ENCODE measurements at regions not wholly inside any gene's neighbourhood (a gene's known extent, or its start where the extent isn't known, plus 50 kb on each side); places are given as distances from the start of the nearest gene placed in this dataset.

DNA sequence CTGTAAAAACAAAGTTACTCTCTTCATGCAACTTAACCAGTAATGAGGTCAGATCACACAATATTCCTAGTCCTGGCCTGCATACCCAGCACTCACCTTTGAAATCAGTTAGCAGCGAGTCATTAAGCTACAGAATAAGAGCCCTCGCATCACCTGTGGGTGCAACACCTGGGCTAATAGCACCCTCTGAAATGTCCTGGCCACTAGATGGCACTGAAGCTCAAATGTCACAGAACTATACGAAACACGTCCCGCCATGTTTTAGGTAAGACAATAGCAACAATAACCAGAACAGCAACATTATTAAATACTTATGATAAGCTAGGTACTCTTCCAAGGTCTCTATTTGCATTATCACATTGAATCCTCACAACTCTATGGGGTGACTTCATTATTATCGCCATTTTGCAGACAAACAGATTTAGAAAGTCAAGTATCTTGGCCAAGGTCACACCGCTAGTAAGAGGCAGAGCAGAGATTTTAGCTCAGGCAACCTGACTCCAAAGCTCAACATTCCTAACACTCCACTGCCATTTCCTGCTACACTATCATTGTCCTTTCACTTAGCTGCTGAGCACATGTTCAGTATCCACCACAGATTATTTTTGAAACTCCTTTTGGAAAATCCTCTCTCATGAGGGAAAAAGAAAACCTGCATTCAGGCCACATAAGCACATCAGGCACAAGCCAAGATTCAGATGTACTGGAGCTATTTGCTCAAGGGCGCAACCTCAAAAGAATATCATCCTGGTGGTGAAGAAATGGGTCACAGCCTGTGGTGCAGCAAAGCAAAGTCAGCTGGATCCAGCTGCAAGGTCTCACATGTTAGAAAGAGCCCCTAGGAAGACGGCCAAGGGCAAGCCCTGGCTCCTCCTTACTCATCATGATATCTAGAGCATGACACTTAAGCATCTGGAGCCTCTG is 59.5 kb upstream of the KDR start:
- H3K4me3 ChIP-seq (ENCODE audit: low read depth, low read length) = no peak overlapping the region
- peak; percentile 67 for DNase-seq (ENCODE audit: low read depth, low spot score)
- TF ChIP-seq, protein P1, sequence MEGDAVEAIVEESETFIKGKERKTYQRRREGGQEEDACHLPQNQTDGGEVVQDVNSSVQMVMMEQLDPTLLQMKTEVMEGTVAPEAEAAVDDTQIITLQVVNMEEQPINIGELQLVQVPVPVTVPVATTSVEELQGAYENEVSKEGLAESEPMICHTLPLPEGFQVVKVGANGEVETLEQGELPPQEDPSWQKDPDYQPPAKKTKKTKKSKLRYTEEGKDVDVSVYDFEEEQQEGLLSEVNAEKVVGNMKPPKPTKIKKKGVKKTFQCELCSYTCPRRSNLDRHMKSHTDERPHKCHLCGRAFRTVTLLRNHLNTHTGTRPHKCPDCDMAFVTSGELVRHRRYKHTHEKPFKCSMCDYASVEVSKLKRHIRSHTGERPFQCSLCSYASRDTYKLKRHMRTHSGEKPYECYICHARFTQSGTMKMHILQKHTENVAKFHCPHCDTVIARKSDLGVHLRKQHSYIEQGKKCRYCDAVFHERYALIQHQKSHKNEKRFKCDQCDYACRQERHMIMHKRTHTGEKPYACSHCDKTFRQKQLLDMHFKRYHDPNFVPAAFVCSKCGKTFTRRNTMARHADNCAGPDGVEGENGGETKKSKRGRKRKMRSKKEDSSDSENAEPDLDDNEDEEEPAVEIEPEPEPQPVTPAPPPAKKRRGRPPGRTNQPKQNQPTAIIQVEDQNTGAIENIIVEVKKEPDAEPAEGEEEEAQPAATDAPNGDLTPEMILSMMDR (IDR thresholded peaks at IDR 0.05; ENCODE audit: low read depth, low read length) = peak; percentile 40
- in situ Hi-C loops (cut with HindIII; ENCODE audit: low sequenced_read_pairs) = no loop called here

- in situ Hi-C loops (cut with HindIII; ENCODE audit: low sequenced_read_pairs) = no loop called here
- DNase-seq (ENCODE audit: low read depth, low spot score) = no peak
- TF ChIP-seq, protein P1 (IDR thresholded peaks at IDR 0.05; ENCODE audit: low read depth, low read length) = peak; percentile 3
- no peak overlapping the region for H3K4me3 ChIP-seq (ENCODE audit: low read depth, low read length)
These were observed 60.7 kb upstream of the KDR start for GRCh38 chr4:55186123-55186522.

- DNase-seq (ENCODE audit: low read depth, low spot score) = no peak
- no peak overlapping the region for H3K4me3 ChIP-seq (ENCODE audit: low read depth, low read length)
- in situ Hi-C loops (cut with HindIII; ENCODE audit: low sequenced_read_pairs) = no loop called here
- TF ChIP-seq, protein P1 (IDR thresholded peaks at IDR 0.05; ENCODE audit: low read depth, low read length) = no peak
These were observed 61.3 kb upstream of the KDR start for GRCh38 chr4:55186700-55187099.

- no peak overlapping the region for H3K4me3 ChIP-seq (ENCODE audit: low read depth, low read length)
- in situ Hi-C loops (cut with HindIII; ENCODE audit: low sequenced_read_pairs) = no loop called here
- no peak for DNase-seq (ENCODE audit: low read depth, low spot score)
- TF ChIP-seq, protein P1 (IDR thresholded peaks at IDR 0.05; ENCODE audit: low read depth, low read length) = no peak
These were observed 88.8 kb upstream of the KDR start for GRCh38 chr4:55214172-55214571.

- TF ChIP-seq, protein P1 (IDR thresholded peaks at IDR 0.05; ENCODE audit: low read depth, low read length) = no peak
- H3K4me3 ChIP-seq (ENCODE audit: low read depth, low read length) = no peak overlapping the region
- no peak for DNase-seq (ENCODE audit: low read depth, low spot score)
- in situ Hi-C loops (cut with HindIII; ENCODE audit: low sequenced_read_pairs) = no loop called here
These were observed 89.7 kb upstream of the KDR start for GRCh38 chr4:55215087-55215486.

DNA sequence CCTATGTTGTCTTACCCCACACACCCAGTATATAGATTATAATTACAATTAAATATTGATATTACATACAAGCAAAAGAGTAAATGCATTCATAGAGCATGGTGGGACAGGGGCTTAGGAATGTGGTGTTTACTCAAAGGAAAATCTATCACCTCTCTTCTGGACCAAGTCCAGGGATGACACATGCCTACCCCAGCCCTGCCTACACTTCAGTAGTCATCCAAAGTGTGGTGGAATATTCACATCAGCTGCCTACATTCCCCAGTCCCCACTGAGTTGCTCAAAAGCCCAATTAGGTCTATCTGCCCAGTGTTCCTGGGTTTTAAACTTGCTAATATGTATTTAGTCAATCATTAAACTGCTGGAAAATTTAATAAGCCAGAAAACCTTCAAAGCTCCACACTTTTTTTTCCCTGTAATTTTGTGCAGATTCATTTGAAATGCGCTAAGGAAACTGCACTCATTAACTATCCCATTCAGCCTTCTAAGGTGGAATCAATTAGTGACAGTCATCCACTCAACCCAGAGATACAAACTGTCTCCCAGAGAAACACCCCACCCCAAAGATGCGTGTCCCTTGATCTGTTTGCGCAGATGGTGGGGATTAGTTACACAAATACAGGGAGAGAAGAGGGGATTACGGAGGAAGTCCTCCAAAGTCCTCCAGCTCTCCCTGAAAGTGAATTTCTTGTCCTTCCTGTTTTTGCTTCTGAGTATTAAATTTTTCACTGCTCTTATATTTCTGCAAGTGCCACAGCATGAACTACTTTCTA is 91.7 kb upstream of the KDR start:
- no peak overlapping the region for H3K4me3 ChIP-seq (ENCODE audit: low read depth, low read length)
- TF ChIP-seq, protein P1 (IDR thresholded peaks at IDR 0.05; ENCODE audit: low read depth, low read length) = no peak
- DNase-seq (ENCODE audit: low read depth, low spot score) = no peak
- in situ Hi-C loops (cut with HindIII; ENCODE audit: low sequenced_read_pairs) = no loop called here
